Osteocyte (in vitro differentiated cells): ENCODE measurements at regions not wholly inside any gene's neighbourhood (a gene's known extent, or its start where the extent isn't known, plus 50 kb on each side); places are given as distances from the start of the nearest gene placed in this dataset.

Source experiments
- DNase-seq: peaks from one replicate; pipeline ENCODE4 v3.0.0; 2021; ENCODE audit warnings: mixed read lengths; ENCODE audit not compliant: unreplicated experiment; ENCODE audit errors: extremely low spot score
- H3K27ac Mint-ChIP-seq: one replicate; pipeline ENCODE4 v1.8.0; 2021; ENCODE audit warnings: mild to moderate bottlenecking, mixed read lengths; ENCODE audit not compliant: unreplicated experiment
- H3K27me3 Mint-ChIP-seq: one replicate; pipeline ENCODE4 v1.8.0; 2021; ENCODE audit warnings: mixed read lengths; ENCODE audit not compliant: unreplicated experiment
- H3K36me3 Mint-ChIP-seq: one replicate; pipeline ENCODE4 v1.8.0; 2021; ENCODE audit warnings: mixed read lengths; ENCODE audit not compliant: unreplicated experiment
- H3K4me1 Mint-ChIP-seq: one replicate; pipeline ENCODE4 v1.8.0; 2021; ENCODE audit warnings: mixed read lengths; ENCODE audit not compliant: unreplicated experiment
- H3K4me3 Mint-ChIP-seq: one replicate; pipeline ENCODE4 v1.8.0; 2021; ENCODE audit warnings: mild to moderate bottlenecking, moderate library complexity, mixed read lengths; ENCODE audit not compliant: unreplicated experiment
- H3K9me3 Mint-ChIP-seq: one replicate; pipeline ENCODE4 v1.8.0; 2021; ENCODE audit warnings: mixed read lengths; ENCODE audit not compliant: unreplicated experiment
- CTCF ChIP-seq: fragments of 200-600 bp; sonication (generic); IDR thresholded peaks from 2 replicates; pipeline ENCODE4 v1.5.0; 2021; ENCODE audit warnings: antibody characterized with exemption, mild to moderate bottlenecking, moderate library complexity

GRCh38 chr10:65130162-65130758 is 1609.1 kb downstream of the REEP3 start:
- no peak for DNase-seq
- Mint-ChIP-seq H3K36me3 (no peaks in the 10 kb centered on the region), H3K4me1 (no peaks in the 10 kb centered on the region), H3K27ac (no peak overlapping the region), H3K27me3 (peaks cover 9% of the 10 kb centered on the region), H3K9me3 (no peaks in the 10 kb centered on the region), H3K4me3 (no peak overlapping the region)
- no peak for TF ChIP-seq CTCF

GRCh38 chr10:65133652-65134051 is 1612.5 kb downstream of the REEP3 start:
- peaks cover 11% of the 10 kb centered on the region for H3K27me3 Mint-ChIP-seq
- H3K4me3 Mint-ChIP-seq, result no peak overlapping the region
- no peaks in the 10 kb centered on the region for H3K36me3 Mint-ChIP-seq
- DNase-seq, result no peak
- H3K4me1 Mint-ChIP-seq, result no peaks in the 10 kb centered on the region
- no peak for TF ChIP-seq CTCF
- H3K9me3 Mint-ChIP-seq, result no peaks in the 10 kb centered on the region
- no peak overlapping the region for H3K27ac Mint-ChIP-seq

- Mint-ChIP-seq H3K36me3 (no peaks in the 10 kb centered on the region), H3K4me1 (no peaks in the 10 kb centered on the region)
- DNase-seq, result no peak
Measured at GRCh38 chr10:65135508-65135907, 1614.3 kb downstream of the REEP3 start.

GRCh38 chr10:65142641-65143435 is 1621.6 kb downstream of the REEP3 start:
- H3K4me3 Mint-ChIP-seq, result no peak overlapping the region
- DNase-seq, result no peak
- no peak overlapping the region for H3K27ac Mint-ChIP-seq
- H3K4me1 Mint-ChIP-seq, result no peaks in the 10 kb centered on the region
- H3K9me3 Mint-ChIP-seq, result no peaks in the 10 kb centered on the region
- TF ChIP-seq CTCF, result no peak
- no peaks in the 10 kb centered on the region for H3K36me3 Mint-ChIP-seq
- peaks cover 3% of the 10 kb centered on the region for H3K27me3 Mint-ChIP-seq

More at GRCh38 chr10:65135508-65135907, 1614.3 kb downstream of the REEP3 start:
- peaks cover 9% of the 10 kb centered on the region for H3K27me3 Mint-ChIP-seq
- TF ChIP-seq CTCF, result no peak
- no peaks in the 10 kb centered on the region for H3K9me3 Mint-ChIP-seq
- no peak overlapping the region for H3K4me3 Mint-ChIP-seq
- H3K27ac Mint-ChIP-seq, result no peak overlapping the region

GRCh38 chr10:65143723-65144122 is 1622.5 kb downstream of the REEP3 start:
- TF ChIP-seq CTCF, result no peak
- Mint-ChIP-seq H3K9me3 (no peaks in the 10 kb centered on the region), H3K4me3 (no peak overlapping the region), H3K36me3 (no peaks in the 10 kb centered on the region), H3K27me3 (peaks cover 5% of the 10 kb centered on the region), H3K27ac (no peak overlapping the region), H3K4me1 (no peaks in the 10 kb centered on the region)
- DNase-seq, result no peak
